GM21515 (cell line): ENCODE measurements at regions not wholly inside any gene's neighbourhood (a gene's known extent, or its start where the extent isn't known, plus 50 kb on each side); places are given as distances from the start of the nearest gene placed in this dataset.
"Not testable (repeated sequence)": the region's sequence is repeated elsewhere in the genome, so short reads cannot be mapped to it uniquely, and the experiment has no call there.

Experiments
- ATAC-seq: cut with Tn5 transposase; IDR thresholded peaks from one replicate; pipeline ENCODE4 v1.9.1; 2021; ENCODE audit not compliant: unreplicated experiment

DNA sequence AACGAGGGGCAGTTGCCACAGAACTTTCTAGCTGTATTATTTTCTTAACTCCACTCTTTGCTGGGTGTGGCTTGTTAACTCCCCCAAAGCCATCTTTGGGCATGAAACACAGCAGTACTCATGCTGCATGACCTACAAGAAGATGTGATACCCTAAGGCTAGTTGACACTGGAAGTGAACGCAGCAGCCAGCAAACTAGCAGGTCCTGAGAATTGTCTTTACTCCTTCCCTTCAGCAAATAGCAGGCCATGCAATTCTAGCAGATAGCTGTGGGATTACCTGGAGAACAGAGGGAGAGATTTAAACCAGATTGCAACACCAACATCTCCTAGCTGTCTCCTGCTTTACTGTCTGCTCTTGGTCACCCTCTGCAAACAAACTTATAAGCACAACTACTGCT lies 688.0 kb upstream of the ZWINT start:
- no peak for ATAC-seq

DNA sequence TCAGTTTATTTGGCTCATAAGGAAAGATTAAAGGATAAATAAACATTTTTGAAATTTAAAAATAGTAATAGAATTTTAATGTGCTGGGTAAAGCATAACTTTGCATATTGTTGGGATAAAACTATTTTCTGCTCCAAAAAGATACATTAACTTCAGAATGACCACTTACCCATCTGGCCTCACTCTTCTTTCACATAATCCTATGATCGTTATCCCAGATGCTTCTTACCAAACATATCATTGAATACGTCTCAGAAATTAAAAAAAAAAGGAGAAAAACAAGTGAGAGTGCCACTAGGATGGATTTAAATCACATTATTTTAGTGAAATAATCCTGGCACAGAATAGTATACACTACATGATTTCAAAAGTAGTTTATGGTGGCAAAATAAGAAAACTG lies 677.5 kb upstream of the ZWINT start:
- ATAC-seq = no peak

DNA sequence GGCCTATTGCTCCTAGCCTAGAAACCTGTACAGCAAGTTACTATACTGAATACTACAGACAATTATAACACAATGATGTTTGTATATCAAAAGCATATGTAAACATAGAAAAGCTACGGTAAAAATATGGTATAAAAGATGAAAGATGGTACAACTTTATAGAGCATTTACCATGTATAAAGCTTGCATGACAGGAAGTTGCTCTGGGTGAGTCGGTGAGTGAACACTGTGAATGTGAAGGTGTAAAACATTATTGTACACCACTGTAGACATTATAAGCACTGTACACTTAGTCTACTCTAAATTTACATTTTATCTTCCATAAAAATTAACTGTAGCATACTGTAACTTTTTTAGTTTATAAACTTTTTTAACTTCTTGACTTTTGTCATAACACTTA lies 674.3 kb upstream of the ZWINT start:
- no peak for ATAC-seq

DNA sequence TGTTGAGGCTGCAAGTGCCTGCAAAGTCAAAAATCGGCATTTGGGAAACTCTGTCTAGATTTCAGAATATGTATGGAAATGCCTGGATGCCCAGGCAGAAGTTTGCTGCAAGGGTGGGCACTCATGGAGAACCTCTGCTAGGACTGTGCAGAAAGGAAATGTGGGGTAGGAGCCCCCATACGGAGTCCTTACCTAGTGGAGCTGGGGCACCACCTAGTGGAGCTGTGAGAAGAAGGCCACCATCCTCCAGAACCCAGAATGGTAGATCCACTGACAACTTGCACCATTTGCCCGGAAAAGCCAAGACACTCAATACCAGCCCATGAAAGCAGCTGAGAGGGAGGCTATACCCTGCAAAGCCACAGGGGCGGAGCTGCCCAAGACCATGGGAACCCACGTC lies 671.2 kb upstream of the ZWINT start:
- not testable (repeated sequence) for ATAC-seq

DNA sequence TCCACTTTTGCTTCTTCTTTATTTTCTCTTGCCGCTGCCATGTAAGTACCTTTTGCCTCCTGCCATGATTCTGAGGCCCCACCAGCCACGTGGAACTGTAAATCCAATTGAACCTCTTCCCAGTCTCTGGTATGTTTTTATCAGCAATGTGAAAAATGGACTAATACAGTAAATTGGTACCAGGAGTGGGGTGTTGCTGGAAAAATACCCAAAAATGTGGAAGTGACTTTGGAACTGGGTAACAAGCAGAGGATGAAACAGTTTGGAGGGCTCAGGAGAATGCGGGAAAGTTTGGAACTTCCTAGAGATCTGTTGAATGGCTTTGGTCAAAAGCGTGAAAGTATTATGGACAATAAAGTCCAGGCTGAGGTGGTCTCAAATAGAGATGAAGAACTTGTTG lies 670.3 kb upstream of the ZWINT start:
- no peak for ATAC-seq

DNA sequence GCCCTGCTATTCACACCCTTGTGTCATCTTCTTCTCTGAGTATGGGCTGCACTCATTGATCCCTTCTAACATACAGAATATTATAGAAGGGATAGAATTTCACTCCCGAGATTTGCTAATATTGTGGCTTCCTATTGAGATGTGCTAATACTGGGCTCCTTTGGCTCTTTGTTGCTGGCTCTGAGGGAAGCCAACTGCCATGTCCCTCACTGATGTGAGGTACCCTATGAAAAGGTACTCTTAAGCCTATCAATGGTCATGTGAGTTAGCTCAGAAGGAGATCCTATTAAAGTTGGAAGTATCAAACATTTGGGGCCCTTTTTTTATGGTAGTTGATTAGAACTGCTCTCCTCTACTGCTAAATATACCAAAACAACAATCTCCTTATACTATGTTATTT lies 665.2 kb upstream of the ZWINT start:
- ATAC-seq = no peak

DNA sequence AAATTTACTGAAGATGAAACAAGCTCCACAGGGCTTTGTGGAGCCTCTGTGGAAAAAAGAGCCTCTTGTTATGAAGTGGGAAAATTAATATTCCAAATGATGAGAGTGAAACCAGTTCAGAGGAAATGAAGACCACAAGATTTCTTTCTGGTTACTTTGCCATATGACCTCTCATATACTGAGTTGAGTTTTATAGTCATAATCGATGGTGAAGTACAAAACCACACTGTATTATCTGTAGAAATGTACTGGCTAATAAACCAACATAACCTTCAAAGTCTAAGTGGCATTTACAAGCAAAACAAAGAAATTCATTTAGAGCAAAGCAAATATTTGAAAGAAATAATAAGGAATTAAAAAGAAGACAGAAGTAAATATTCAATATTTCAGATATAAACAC lies 662.6 kb upstream of the ZWINT start:
- ATAC-seq = no peak

DNA sequence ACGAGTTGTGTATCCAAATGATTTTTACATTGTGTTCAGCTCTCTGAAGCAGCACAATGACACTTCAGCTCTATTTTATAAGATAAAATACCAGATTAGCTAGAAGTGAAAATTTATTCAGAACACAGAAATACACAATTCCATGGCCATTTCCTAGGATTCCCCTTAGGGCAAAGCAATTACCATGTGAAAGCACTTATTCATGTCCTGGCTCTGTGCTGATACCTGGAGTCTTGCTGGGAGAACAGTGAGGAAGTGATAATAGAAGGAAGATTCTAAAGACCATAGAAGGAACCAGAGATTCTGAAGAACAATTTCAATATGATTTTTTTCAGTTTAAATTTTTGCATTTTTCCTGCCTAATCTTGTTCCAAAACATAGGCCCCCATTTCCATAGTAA lies 657.4 kb upstream of the ZWINT start:
- ATAC-seq = no peak

DNA sequence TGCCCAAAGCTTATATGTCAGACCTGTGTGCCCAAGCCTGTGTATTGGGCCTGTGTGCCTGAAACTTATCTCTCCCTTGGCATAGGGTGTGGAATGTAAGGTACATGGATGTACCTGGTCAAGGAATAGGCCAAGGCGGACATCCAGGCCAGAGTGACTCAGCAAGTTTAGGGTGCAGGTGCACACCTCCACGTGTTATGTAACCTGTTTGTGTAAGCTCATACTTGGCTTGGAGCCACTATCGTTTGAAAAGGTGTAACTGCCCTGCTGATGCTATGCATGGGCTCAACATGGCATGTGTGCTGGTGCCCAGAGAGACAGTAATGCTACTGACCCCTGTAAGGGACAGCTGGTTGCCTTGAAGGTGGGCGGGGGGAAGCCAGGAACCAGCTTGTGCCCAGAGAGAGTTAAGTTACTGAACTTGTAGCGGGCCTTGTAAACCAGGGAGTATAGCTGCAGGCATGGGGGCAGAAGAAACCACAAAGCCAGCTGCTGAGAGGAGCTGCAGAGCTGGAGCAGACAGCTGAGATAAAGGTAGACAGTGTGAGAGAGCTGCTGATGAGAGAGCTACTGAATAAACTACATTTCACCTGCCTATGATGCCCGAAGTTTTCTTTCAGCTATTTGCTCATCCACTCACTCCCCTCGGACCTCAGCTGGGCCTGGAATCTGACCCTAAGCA lies 656.4 kb upstream of the ZWINT start:
- no peak for ATAC-seq

DNA sequence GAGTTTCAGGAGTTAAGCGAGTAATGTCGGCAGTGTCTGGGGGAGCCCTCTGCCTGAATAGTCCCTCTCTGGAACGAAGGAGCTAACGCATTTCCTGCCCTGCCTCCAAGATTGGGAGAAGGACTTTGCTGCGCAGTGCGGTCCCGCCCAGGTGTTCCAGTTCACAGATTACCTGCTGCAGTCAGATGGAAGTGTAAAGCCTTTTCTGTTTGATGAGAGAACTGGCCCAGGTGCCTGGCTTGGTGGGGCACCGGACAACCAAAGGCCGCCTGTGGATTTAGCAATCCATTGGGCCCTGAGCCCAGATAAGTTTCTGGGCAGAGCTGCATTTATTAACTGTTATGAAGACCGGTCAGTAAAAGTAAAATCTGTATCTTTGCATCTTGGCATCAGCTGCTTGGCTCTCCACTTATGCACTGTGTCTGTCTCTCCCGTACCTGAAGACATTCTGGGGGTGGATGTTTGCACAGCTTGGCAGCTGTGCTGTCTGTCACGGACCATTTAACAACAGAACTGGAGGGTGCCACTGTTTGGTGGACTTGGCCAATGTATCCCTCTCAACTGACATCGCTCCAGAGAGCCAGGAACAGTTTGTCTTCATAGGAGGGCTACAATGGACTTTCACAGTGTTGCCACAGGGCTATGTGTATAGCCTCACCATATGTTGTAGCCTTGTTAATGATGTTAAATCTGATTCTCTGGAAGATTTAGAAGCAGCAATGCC lies 654.7 kb upstream of the ZWINT start:
- no peak for ATAC-seq

DNA sequence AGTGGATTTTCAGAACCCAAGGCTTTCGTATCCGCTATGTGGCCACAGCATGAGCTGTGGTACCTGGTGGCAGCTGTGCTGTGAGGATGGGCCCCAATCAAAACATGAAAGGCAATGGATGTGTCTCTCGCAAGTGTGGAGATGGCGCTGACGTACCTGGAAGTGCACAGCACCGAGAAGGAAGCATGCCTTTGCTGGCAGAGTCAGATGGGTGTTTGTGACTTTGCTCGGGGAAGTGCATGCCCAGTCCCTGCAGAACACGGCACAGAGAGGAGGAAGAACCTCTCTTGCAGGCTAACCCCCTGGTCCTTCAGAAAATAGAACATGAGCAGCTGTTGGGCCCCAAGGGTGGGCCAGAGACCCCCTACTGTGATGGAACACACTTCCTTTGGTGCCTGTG lies 654.1 kb upstream of the ZWINT start:
- ATAC-seq = no peak

DNA sequence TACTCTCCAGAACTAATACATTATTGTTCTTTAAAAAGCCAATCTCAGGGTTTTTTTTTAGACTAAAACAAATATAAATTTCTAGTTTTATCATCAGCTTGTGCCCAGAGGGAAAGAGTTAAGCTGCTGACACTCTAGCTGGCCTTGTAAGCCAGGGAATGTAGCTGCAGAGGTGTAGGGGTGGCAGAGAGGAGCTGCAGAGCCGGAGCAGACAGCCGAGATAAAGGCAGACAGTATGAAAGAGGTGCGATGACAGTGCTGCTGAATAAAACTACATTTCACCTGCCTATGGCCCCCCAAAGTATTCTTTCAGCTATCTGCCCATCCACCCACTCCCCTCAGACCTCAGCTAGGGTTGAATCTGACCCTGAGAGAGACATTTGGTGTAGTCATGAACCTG lies 653.7 kb upstream of the ZWINT start:
- ATAC-seq = no peak

DNA sequence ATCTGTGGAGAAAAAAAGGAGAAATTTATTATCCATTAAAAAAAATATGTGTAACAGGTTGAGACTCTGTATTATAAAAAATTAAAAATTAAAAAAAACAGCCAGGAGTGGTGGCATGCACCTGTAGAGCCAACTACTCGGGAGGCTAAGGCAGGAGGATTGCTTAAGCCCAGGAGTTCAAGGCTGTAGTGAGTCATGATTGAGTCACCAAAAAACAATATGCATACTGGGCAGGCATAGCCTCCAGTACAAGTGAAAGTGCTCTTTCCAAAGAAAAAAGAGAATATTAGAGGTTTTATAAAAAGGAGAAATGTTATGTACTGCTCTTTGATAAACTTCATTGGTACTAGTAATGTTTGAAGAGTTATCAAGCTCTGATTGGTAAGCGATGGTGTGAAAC lies 647.1 kb upstream of the ZWINT start:
- no peak for ATAC-seq

DNA sequence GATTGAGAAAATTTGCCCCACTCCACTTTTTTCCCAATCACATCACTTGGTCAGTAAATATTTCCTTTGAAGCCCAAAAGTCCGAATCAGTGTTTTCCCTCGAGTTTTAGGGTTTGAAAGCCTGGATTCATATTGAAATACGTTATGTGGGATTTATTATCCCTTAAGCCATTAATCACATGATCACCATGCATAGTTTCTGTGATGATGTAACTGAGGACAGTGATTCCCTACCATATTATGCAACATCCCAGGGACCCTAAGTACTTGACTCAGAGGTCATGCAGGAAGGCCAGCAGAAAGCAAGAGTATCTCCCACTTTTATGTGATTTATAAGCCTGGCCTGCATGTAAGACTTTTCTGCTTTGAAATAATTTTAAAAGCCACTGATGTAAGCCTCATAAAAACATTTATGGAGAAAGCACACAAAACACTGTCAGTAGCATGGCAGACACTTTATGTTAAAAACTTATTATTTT lies 630.6 kb upstream of the ZWINT start:
- no peak for ATAC-seq

DNA sequence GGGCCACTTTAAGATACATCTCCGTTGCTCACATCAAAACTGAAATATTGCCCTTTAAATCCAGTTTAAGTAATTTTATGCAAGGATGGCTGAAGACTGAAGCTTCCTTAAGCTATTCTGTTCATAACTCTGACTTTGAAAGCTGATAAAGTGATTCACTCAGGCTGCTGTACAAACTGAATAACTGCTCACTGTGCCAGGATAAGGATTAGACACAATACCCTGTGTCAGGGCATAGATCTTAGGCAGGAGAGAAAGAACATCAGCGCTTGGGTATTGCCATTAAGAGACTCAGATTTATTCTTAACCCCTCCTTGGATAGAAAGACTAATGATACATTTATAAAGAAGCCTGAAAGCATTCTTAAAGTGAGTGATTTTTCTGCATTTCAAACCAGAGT lies 614.5 kb upstream of the ZWINT start:
- ATAC-seq = no peak

DNA sequence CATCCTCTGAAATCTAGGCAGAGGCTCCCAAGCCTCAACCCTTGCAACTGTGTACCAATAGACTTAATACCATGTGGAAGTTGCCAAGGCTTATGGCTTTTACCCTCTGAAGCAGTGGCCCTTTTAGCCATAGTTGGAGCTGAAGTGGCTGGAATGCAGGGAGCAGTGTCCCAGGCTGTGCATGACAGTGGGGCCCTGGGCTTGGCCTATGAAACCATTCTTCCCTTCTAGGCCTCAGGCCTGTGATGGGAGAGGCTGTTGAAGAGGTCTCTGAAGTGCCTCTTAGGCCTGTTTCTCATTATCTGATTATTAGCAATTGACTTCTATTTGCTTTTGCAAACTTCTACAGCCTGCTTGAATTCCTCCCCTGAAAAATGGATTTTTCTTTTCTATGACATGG lies 612.7 kb upstream of the ZWINT start:
- ATAC-seq = no peak

DNA sequence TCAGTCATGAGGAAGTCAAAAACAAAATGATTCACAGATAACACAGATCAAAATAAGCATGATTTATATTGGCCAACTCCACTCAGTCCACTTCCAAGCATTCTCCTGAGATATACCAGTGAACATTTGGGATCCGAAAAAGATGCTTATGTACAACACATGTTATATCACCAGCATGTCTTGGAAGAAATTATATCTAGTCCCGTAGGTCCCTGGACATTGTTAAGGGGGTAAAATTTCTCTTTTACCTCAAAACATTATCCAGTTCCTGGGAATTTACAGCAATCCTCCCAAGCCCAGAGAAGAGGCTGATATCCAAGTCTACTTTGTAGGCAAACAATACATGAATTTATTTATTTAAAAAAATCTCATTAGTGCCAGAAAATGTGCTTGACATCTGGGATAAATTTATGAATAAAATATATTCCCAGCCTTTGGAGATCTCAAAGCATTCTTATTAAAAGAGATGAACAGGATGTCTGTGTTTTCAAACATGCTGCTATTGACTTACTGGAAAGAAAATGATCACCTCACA lies 582.2 kb upstream of the ZWINT start:
- ATAC-seq = no peak

DNA sequence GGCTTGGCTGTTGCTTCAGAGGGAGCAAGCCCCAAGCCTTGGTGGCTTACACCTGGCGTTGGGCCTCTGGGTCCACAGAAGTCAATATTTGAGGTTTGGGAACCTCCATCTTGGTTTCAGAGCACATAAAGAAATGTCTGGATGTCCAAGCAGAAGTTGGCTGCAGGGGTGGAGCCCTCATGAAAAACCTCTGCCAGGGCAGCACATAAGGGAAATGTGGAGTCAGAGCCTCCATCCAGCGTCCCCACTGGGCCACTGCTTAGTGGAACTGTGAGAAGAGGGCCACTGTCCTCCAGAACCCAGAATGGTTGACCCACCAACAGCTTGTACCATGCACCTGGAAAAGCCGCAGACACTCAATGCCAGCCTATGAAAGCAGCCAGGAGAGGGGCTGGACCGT lies 573.5 kb upstream of the ZWINT start:
- ATAC-seq = no peak

DNA sequence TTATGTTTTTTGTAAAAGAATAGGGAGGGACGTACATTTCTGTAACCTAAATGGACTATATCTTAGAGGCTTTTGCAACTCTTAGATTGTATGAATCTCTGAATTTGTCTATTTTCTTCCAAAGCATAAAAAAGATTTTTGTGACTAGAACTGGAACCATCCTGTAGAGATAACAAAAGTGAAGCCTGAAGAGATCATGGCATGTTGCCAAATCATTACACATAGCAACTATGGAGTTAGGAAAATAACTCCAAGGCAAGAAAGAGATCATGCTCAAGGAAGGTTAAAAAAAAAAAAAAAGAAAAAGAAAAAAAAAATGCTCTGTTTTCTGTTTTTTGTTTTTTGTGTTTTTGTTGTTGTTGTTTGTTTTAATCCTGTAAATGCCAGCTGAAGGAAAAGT lies 567.7 kb upstream of the ZWINT start:
- ATAC-seq = no peak

DNA sequence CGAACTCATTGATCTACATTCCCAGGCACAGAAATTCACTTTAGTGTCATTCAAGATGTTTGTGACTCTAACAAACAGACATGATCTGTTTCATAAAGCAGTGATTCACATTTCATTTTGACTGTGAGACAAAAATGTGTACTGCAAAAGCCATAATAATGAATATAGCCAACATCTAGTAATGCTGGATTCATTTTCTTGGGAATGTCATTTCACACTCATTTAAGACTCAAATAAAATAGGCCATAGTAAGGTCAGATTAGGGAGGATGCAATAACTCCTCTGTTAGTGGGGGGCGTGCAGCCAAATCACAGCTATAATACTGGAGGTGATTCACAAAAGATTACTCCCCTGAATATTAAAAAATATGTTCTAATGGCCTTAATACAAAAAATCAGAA lies 566.6 kb upstream of the ZWINT start:
- no peak for ATAC-seq

DNA sequence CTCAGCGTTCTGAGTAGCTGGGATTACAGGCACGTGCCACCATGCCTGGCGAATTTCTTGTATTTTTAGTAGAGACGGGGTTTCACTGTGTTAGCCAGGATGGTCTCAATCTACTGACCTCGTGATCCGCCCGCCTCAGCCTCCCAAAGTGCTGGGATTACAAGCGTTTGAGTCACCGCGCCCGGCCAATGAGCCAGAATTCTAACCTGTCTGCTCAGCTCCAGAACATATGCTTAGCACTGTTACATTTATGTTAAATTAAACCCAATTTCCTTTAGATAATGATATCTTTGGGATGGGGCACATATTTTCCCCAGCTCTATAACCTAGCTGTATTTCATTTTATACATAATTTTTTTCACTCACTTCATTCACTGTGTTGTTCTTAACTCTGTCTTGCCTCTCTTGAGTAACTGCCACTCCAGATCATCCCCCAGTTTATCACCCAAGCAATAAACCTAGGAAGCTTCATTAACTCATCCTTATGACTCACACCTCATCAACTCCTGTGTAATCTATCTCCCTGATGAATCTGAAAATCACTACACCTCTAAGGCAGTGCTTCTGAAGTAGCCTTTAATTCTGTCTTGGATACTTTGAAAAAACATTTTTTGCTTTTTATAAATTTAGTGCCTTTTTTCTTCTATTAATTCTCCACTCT lies 559.7 kb upstream of the ZWINT start:
- no peak for ATAC-seq

DNA sequence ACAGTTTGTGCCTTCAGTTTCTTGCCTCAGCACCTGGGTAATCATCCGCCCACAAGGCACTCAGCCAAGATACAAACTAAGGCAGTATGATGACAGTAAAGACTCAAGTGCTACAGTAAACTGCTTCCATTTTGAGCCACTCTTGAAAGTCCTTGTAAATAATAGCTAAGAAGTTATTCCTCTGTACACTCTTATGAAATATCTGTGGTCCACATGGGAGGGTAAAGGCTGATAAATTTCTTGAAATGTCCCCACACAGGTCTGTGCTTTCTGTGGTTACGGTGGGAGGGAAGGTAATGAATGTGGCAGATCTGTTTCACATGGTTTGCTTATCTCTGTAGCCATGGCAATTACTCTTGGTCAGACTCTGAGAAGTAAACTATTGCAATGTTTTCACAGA lies 551.0 kb upstream of the ZWINT start:
- no peak for ATAC-seq
